ENCODE measurements at regions not wholly inside any gene's neighbourhood (a gene's known extent, or its start where the extent isn't known, plus 50 kb on each side); places are given as distances from the start of the nearest gene placed in this dataset.

GRCh38 chr3:55413236-55413635, 73.9 kb downstream of the WNT5A start:
- intact Hi-C loops (cut with DNase I; ENCODE audit: low total_unique reads): no loop called here
- H3K27me3 ChIP-seq: no peaks in the 10 kb centered on the region
- no peaks in the 10 kb centered on the region for H3K4me1 ChIP-seq
- TF ChIP-seq POLR2A (IDR thresholded peaks at IDR 0.05): no peak
- H3K36me3 ChIP-seq: no peaks in the 10 kb centered on the region
- no peak overlapping the region for H3K27ac ChIP-seq
- H3K4me3 ChIP-seq: no peak overlapping the region
- no peaks in the 10 kb centered on the region for H3K9me3 ChIP-seq
- DNase-seq (ENCODE audit: low spot score in 2 of 2): no peak

DNA sequence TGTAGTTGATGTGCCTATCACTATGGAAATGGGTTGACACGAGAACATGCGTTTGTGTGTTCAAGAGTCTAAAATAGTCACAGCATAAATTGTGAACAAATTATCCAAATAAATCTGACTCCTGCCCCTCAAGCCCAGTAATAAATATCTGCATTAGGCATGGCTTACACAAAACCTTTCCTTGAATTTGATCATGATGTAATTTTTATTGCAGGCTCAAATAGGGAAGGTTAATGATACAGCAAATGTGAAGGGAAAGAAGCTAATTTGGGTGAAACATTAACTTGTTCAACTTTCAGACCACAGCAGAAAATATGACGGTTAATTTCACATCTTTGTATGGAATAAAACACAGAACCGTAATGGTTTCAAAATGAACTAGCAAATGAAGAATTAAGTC, 74.6 kb downstream of the WNT5A start:
- Histone ChIP-seq H3K27ac (no peak overlapping the region), H3K27me3 (no peaks in the 10 kb centered on the region), H3K9me3 (no peaks in the 10 kb centered on the region), H3K36me3 (no peaks in the 10 kb centered on the region), H3K4me1 (no peaks in the 10 kb centered on the region), H3K4me3 (no peak overlapping the region)
- no peak for TF ChIP-seq POLR2AphosphoS5 (IDR thresholded peaks at IDR 0.05)
- TF ChIP-seq CTCF (IDR thresholded peaks at IDR 0.05): no peak
- no peak for TF ChIP-seq POLR2A (IDR thresholded peaks at IDR 0.05)
- no peak for DNase-seq (ENCODE audit: low spot score in 2 of 2)
- intact Hi-C loops (cut with DNase I; ENCODE audit: low total_unique reads): no loop called here

GRCh38 chr3:55409806-55410205, 77.3 kb downstream of the WNT5A start:
- Histone ChIP-seq H3K9me3 (peaks cover 0 to 14% of the 10 kb centered on the region in 2 donors), H3K27ac (no peak overlapping the region), H3K4me1 (no peaks in the 10 kb centered on the region), H3K27me3 (no peaks in the 10 kb centered on the region), H3K4me3 (no peak overlapping the region), H3K36me3 (no peaks in the 10 kb centered on the region)
- TF ChIP-seq CTCF (IDR thresholded peaks at IDR 0.05) (no peak), POLR2AphosphoS5 (IDR thresholded peaks at IDR 0.05) (no peak), POLR2A (IDR thresholded peaks at IDR 0.05) (no peak)
- intact Hi-C loops (cut with DNase I; ENCODE audit: low total_unique reads): no loop called here
- DNase-seq (ENCODE audit: low spot score in 2 of 2): no peak

DNA sequence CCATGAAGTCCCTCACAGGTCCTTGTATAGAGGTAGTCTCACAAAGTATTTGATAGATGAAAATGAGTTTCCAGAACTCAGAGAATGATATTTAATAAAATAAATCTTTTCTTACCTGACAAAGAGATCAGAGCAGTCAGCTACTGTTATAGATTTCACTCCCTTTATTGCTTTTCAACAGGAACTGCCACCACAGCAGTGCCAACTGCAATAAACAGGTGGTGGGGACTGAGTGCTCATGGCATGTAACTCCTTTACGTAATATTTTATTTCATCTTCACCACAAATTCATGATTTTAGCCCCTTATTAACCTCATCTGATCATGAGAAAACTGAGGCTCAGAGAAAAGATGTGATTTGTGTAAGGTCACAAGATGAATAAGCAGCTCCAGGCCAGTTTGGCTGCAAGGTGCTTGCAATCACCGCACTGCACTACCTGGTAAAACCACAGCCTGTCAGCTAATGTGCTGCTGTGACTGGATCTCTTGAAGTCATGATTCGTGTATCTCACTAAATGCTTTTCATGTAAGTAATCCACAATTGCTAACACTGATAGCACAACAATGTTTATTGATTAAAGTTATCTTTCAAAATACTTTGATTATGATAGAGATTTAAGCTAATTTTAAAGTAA, 78.8 kb downstream of the WNT5A start:
- peaks cover 0 to 14% of the 10 kb centered on the region in 2 donors for H3K9me3 ChIP-seq
- H3K4me1 ChIP-seq: no peaks in the 10 kb centered on the region
- H3K27me3 ChIP-seq: no peaks in the 10 kb centered on the region
- DNase-seq (ENCODE audit: low spot score in 2 of 2): no peak
- intact Hi-C loops (cut with DNase I; ENCODE audit: low total_unique reads): no loop called here
- H3K36me3 ChIP-seq: no peaks in the 10 kb centered on the region
- no peak overlapping the region for H3K27ac ChIP-seq
- TF ChIP-seq CTCF (IDR thresholded peaks at IDR 0.05): no peak
- no peak for TF ChIP-seq POLR2AphosphoS5 (IDR thresholded peaks at IDR 0.05)
- no peak for TF ChIP-seq POLR2A (IDR thresholded peaks at IDR 0.05)
- no peak overlapping the region for H3K4me3 ChIP-seq

DNA sequence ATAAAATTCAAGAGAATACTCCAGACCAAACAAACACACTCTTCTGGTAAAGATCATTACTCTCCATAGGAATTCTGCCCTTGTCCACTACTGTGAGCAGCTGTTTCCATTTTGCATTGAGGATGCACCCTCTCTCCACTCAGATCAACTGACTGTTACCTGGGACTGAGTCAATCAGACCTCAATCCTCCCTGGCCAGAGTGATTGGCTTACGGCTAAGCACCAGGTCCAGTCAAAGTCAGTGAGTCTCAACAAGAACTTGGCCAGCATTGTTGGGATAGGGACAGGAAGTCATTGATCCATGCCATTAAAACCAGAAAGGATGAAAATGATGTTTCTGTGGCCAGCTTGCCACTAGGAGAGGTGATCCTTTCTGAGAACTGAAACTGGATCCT, 79.7 kb downstream of the WNT5A start:
- TF ChIP-seq POLR2A (IDR thresholded peaks at IDR 0.05) (no peak), POLR2AphosphoS5 (IDR thresholded peaks at IDR 0.05) (no peak), CTCF (IDR thresholded peaks at IDR 0.05) (no peak)
- DNase-seq (ENCODE audit: low spot score in 2 of 2): no peak
- no peaks in the 10 kb centered on the region for H3K4me1 ChIP-seq
- H3K9me3 ChIP-seq: peaks cover 0 to 14% of the 10 kb centered on the region in 2 donors
- intact Hi-C loops (cut with DNase I; ENCODE audit: low total_unique reads): no loop called here
- no peaks in the 10 kb centered on the region for H3K27me3 ChIP-seq
- H3K27ac ChIP-seq: no peak overlapping the region
- H3K4me3 ChIP-seq: no peak overlapping the region
- H3K36me3 ChIP-seq: no peaks in the 10 kb centered on the region
